HG02973 (cell line): ENCODE measurements at regions not wholly inside any gene's neighbourhood (a gene's known extent, or its start where the extent isn't known, plus 50 kb on each side); places are given as distances from the start of the nearest gene placed in this dataset.
"Not testable (repeated sequence)": the region's sequence is repeated elsewhere in the genome, so short reads cannot be mapped to it uniquely, and the experiment has no call there.

Source experiments
- ATAC-seq: cut with Tn5 transposase; IDR thresholded peaks from one replicate; pipeline ENCODE4 v1.9.1; 2021; ENCODE audit warnings: moderate library complexity; ENCODE audit not compliant: unreplicated experiment

DNA sequence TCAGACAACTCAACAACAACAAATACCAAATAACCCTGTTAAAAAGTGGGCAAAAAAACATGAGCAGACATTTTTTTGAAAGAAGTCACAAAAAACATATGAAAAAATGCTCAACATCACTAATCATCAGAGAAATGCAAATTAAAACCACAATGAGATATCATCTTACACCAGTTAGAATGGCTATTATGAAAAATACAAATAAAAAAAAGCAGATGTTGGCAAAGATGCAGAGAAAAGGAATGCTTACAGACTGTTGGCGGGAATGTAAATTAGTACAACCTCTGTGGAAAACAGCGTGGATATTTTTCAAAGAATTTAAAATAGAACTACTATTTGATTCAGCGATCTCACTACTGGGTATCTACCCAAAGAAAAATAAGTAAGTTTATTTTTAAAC, 114.0 kb downstream of the SLC38A4 start:
- no peak for ATAC-seq

- no peak for ATAC-seq
These were observed 115.6 kb downstream of the SLC38A4 start for GRCh38 chr12:46710125-46710743.

GRCh38 chr12:46702581-46703344, 123.0 kb downstream of the SLC38A4 start:
- ATAC-seq: no peak

GRCh38 chr12:46701356-46701755, 124.4 kb downstream of the SLC38A4 start:
- no peak for ATAC-seq

DNA sequence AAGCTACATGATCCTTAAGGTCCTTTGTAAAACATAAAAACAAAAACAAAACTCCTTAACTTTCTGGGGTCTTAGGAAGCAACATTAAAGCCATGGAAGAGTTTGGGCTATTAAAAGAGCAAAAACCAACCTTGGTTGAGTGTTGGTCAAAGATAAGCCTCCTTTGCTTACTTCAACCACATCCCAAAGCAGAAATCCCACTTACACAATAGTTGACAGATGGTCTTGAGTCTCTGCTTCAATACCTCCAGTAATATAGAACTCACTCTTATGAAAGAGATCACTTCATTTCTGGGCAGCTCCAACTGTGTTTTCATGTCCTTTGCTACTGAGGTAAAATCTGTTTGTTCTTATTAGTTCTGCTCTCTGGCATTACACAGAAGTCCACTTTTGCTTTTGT, 125.8 kb downstream of the SLC38A4 start:
- ATAC-seq: no peak

- no peak for ATAC-seq
These were observed 127.8 kb downstream of the SLC38A4 start for GRCh38 chr12:46698003-46698402.

GRCh38 chr12:46693518-46693917, 132.3 kb downstream of the SLC38A4 start:
- no peak for ATAC-seq

DNA sequence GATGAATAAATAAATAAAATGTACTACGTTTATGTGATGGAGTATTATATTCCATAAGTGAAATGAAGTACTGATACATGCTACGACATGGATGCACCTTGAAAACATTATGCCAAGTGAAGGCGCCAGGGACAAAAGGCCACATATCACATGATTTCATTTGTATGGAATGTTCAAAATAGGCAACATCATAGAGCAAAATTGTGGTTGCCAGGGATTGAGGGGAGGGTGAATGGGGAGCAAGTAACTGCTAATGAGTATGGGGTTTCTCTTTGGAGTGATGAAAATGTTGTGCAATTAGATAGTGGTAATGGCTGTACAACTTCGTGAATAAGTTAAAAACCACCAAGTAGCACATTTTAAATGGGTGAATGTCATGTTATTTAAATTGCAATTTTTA, 132.8 kb downstream of the SLC38A4 start:
- no peak for ATAC-seq

GRCh38 chr12:46692606-46693005, 133.2 kb downstream of the SLC38A4 start:
- ATAC-seq: no peak

- no peak for ATAC-seq
These were observed 139.4 kb downstream of the SLC38A4 start for GRCh38 chr12:46686267-46686942.

- ATAC-seq: not testable (repeated sequence)
These were observed 141.6 kb downstream of the SLC38A4 start for GRCh38 chr12:46684243-46684642.

DNA sequence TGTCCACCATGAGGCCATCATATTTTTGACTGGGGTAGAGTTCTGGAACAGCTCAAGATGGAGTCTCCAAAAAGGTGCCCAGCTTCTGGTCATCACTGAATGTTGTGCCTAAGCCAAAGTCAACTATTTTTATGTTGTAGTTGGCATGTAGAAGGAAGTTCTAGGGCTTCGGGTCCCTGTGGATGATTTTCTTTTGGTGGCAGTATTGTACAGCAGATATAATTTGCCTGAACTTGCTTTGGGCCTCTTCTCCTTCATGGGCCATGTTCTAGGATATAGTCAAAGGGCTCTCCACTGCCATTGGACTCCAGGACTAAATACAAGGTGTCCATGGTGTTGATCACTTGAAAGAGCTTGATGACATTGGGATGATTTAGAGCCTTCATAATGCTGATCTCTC, 143.6 kb downstream of the SLC38A4 start:
- ATAC-seq: no peak

- no peak for ATAC-seq
These were observed 145.3 kb downstream of the SLC38A4 start for GRCh38 chr12:46680506-46680905.

- no peak for ATAC-seq
These were observed 146.0 kb downstream of the SLC38A4 start for GRCh38 chr12:46679754-46680153.

- no peak for ATAC-seq
These were observed 147.4 kb downstream of the SLC38A4 start for GRCh38 chr12:46678426-46678825.

DNA sequence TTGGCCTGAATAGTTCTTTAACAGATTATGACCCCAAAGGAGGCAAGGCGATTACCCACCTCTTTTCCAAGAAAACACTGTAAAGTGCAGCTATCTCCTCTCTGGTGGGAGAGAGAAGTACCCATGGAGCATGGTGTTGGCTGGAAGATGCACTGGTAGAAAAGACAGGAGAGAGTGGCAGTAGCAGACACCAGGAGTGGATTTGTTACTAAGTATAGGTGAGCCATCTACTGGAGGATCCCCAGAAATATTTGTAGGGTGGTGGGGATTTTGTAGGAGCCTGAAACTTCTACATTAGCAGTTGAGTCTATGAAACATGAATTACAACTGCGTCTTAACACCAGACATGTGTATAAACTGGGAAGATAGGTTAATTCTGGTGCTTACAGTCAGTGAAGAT, 148.0 kb downstream of the SLC38A4 start:
- ATAC-seq: no peak

- ATAC-seq: no peak
These were observed 148.8 kb downstream of the SLC38A4 start for GRCh38 chr12:46676797-46677520.

- ATAC-seq: no peak
These were observed 149.4 kb downstream of the SLC38A4 start for GRCh38 chr12:46676396-46676795.

DNA sequence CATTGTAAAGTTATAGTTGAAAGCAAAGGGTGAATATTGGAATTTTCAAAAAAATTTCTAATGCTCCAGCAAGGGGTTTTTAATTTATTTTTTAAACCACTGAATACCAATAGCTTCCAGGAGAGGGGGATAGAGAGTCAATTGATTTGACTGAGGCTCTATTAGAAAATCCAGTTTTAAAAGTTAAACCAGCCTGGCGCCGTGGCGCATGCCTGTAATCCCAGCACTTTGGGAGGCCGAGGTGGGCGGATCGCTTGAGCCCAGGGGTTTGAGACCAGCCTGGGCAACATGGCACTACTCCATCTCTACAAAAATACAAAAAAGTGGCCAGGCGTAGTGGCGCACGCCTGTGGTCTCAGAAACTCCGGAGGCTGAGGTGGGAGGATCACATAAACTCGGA, 150.1 kb downstream of the SLC38A4 start:
- ATAC-seq: no peak

DNA sequence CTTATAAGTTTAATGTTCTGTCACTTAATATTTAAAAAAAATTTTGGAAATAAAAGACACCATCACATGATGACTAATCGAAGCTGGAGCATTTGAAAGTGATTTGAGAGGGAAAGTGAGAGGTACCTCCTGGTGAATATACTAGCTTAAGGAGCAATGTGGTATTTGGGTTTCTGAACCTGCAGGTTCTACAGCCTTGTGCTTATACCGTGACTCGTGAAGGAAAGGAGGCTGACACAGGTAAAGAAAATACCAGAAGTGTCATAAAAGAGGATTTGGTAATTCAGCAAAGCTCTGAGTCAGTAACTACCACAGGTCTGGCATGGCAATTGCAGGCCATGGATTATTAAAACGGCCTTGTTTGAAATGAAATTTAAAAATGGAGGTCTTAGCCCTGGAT, 151.0 kb downstream of the SLC38A4 start:
- no peak for ATAC-seq

- ATAC-seq: no peak
These were observed 151.7 kb downstream of the SLC38A4 start for GRCh38 chr12:46674129-46674528.
